ENCODE measurements at regions not wholly inside any gene's neighbourhood (a gene's known extent, or its start where the extent isn't known, plus 50 kb on each side); places are given as distances from the start of the nearest gene placed in this dataset.
A peak's percentile ranks its signal among the peaks of the same experiment; 100 is the strongest.

GRCh38 chr6:131381709-131382093 lies 191.3 kb upstream of the ARG1 start:
- BruUV-seq (replicated peaks), result no TSS peak
- in situ Hi-C loops (cut with HindIII; ENCODE audit: low pct_unique_long_range_greater_than_20kb, low sequenced_read_pairs) (no loop called here), intact Hi-C loops (cut with micrococcal nuclease; ENCODE audit: unreplicated experiment) (no loop called here)
- ATAC-seq (no peak), DNase-seq (ENCODE audit: low read depth, low spot score) (no peak)
- Histone ChIP-seq H3K4me3 (ENCODE audit: low read depth in 2 of 2, low read length in 2 of 2) (no peak overlapping the region), H3K27me3 (ENCODE audit: control insufficient read depth, insufficient read depth, low read length) (no peaks in the 10 kb centered on the region; the same call in 1 of the 2 replicates), H3K36me3 (ENCODE audit: control insufficient read depth, insufficient read depth, low read length) (no peaks in the 10 kb centered on the region), H3K27ac (ENCODE audit: low read length) (no peak overlapping the region), H3K4me1 (ENCODE audit: control insufficient read depth, insufficient read depth, low read length) (no peaks in the 10 kb centered on the region), H3K9me3 (ENCODE audit: control insufficient read depth, insufficient read depth, low read depth, low read length) (no peaks in the 10 kb centered on the region)
- CTCF ChIA-PET, result no interaction called here
- TF ChIP-seq CTCF (IDR thresholded peaks at IDR 0.05) (no peak), REST (IDR thresholded peaks at IDR 0.05; ENCODE audit: insufficient read depth in 1 of 2, low read depth in 2 of 2, low read length in 1 of 2) (peak; percentile 57 to 76; a peak in 3 of 4 replicates)
- POLR2A ChIA-PET, result no interaction called here

DNA sequence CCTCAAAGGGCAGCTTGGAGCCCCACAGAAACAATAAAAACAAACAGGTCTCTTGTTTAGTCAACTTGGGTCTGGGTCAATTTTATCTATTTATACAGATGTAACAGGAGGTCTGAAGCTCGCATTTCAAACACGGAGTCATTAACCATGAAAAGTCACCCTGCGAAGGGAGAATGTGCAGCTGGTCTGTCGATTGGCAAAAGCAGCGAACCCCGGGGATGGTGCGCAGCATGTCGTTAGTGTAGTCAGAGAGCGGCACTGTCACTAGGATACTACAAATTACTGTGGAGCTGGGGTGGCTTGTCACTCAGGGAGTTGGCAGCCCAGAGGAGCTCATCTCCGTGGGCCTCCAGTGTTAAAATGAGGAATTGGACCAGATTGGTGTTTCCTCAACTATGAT lies 190.4 kb upstream of the ARG1 start:
- no peaks in the 10 kb centered on the region for H3K9me3 ChIP-seq (ENCODE audit: control insufficient read depth, insufficient read depth, low read depth, low read length)
- BruUV-seq (replicated peaks), result no TSS peak
- intact Hi-C loops (cut with micrococcal nuclease; ENCODE audit: unreplicated experiment) (no loop called here), in situ Hi-C loops (cut with HindIII; ENCODE audit: low pct_unique_long_range_greater_than_20kb, low sequenced_read_pairs) (no loop called here)
- no peaks in the 10 kb centered on the region for H3K4me1 ChIP-seq (ENCODE audit: control insufficient read depth, insufficient read depth, low read length)
- DNase-seq (ENCODE audit: low read depth, low spot score) (no peak), ATAC-seq (no peak)
- H3K27me3 ChIP-seq (ENCODE audit: control insufficient read depth, insufficient read depth, low read length), result no peaks in the 10 kb centered on the region; the same call in 1 of the 2 replicates
- TF ChIP-seq SIN3A (IDR thresholded peaks at IDR 0.05; ENCODE audit: borderline replicate concordance, insufficient read depth, low read depth, low read length) (no peak), TCF7L2 (IDR thresholded peaks at IDR 0.05; ENCODE audit: low read depth, low read length) (no peak), POLR2AphosphoS5 (IDR thresholded peaks at IDR 0.05; ENCODE audit: low read depth, low read length) (no peak), REST (IDR thresholded peaks at IDR 0.05; ENCODE audit: insufficient read depth in 1 of 2, low read depth in 2 of 2, low read length in 1 of 2) (no peak), CTCF (IDR thresholded peaks at IDR 0.05) (no peak)
- no peak overlapping the region for H3K4me3 ChIP-seq (ENCODE audit: low read depth in 2 of 2, low read length in 2 of 2)
- no peak overlapping the region for H3K27ac ChIP-seq (ENCODE audit: low read length)
- H3K36me3 ChIP-seq (ENCODE audit: control insufficient read depth, insufficient read depth, low read length), result no peaks in the 10 kb centered on the region
- ChIA-PET CTCF (no interaction called here), POLR2A (interaction anchor here (0.6 kb wide), 1 partner anchor 19 kb away, joined by 3 read pairs; no protein-coding TSS in a partner anchor)
